HT-29 (cell line): ENCODE measurements at regions not wholly inside any gene's neighbourhood (a gene's known extent, or its start where the extent isn't known, plus 50 kb on each side); places are given as distances from the start of the nearest gene placed in this dataset.
"Not testable (repeated sequence)": the region's sequence is repeated elsewhere in the genome, so short reads cannot be mapped to it uniquely, and the experiment has no call there.

Experiments used
- DNase-seq: peaks from one replicate; pipeline ENCODE4 v3.0.0-alpha.2; 2015; ENCODE audit warnings: low spot score

DNA sequence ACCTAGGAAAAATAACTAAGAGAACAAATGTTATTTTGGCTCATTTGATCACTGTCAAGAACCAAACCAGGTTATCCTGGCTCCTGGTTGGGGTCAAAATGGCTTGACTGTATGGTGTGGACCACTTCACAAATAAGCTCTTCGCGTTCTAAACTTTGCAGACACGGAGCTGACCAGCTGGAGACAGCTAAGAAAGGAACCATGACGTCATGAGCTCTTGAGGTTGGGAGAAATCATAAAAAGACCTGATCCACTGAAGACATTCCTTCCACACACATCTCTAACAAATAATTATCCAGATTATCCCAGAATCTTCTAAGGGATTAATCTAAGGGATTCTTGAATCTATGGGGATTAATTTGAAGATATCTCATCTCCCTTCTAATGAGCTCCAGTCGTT, 321.5 kb upstream of the IGF1R start:
- DNase-seq: no peak

DNA sequence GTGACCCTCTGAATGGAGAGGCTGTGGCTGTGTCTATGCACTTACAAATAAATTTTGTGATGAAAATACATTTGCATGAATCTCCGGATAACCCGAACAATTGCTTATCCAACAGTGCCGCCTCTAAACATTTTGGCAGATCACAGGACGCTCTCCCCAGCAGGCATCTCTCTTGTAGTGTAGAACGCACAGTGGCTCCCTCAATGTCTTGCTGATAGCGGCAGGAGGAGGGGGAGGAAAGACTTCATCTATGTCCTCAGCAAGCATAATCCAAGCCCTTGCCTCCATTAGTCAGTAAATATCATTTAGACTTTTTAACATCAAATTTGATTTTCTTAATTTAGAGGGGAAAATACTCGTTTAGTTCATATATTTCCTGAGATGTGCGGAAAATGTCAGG, 318.1 kb upstream of the IGF1R start:
- DNase-seq: no peak

- DNase-seq: no peak
These were observed 317.5 kb upstream of the IGF1R start for GRCh38 chr15:98330692-98331435.

GRCh38 chr15:98331676-98332075, 316.7 kb upstream of the IGF1R start:
- no peak for DNase-seq

DNA sequence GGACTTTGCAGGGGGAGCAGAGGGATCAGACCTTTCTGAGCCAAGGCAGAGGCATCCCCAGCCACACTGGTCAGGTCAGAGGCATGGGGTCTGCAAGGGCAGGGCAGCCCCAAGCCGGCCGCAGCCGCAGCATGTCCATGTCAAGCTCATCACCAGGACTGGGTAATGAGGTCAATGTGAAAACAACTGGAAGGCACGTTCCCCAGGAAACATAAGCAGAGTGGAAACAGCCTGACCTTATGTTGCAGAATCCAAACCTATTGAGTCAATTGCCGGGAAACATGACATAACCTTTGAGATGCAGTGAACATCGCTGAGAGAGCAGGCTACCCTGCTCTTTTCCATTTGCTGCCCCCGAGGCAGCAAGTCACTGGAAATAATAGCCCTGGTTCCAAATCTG, 315.1 kb upstream of the IGF1R start:
- DNase-seq: no peak

GRCh38 chr15:98342911-98343310, 305.4 kb upstream of the IGF1R start:
- no peak for DNase-seq

- no peak for DNase-seq
These were observed 303.7 kb upstream of the IGF1R start for GRCh38 chr15:98344591-98344990.

- DNase-seq: no peak
These were observed 301.3 kb upstream of the IGF1R start for GRCh38 chr15:98347001-98347400.

DNA sequence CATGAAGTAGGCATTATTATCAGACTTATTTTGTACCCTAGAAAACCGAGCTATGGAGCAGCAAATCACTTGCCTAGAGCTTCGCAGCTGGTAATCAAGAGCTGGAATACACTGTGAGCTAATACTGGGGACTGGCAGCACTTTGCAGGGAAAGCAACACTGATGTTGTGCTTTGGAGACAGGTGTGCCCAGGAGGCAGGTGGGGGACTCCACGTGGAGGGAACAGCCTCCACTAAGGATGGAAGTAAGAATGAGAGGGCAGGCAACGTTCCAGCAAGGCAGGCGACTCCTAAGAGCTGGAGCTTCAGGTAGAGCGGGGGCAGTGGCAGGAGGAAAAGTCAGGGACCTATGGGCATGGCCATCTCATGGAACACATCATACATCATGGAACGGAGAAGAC, 300.5 kb upstream of the IGF1R start:
- DNase-seq: no peak

DNA sequence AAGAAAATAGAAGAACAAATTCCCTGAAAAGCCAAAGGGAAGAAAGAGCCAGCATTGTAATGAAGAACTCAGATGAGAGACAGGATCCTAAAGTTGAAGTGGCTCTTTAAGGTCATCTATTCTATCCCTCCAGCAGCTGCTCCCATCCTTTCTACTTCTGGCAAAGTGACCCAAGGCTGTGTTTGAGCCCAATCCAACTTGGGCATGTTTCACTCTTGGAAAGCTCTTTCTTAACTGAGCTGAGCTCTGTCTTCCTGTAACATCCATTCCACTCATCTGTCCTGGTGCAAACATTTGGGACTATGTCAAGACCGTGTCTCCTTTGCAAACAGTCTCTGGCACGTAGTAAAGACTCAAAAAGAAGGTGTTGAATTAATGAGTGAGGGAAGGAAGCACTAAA, 298.1 kb upstream of the IGF1R start:
- no peak for DNase-seq

GRCh38 chr15:98358274-98358673, 290.1 kb upstream of the IGF1R start:
- DNase-seq: not testable (repeated sequence)

DNA sequence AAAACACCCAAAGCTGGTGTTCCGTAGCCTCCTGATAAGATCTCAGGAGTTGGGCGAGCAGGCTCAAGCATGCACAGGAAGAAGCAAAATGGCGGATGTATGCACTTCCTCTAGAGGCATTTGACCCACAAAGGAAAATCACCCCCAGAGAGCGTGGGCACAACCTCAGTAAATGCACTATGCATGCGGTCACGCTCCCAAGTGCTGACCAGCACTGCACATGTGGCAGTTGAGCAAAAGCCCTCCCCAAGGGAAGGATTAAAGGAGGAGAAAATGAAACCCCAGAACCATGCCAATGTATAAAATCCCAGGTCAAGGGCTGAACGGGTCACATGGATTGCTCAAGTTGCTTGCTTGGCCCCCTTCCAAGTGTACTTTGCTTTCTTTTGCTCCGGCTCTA, 289.4 kb upstream of the IGF1R start:
- no peak for DNase-seq

DNA sequence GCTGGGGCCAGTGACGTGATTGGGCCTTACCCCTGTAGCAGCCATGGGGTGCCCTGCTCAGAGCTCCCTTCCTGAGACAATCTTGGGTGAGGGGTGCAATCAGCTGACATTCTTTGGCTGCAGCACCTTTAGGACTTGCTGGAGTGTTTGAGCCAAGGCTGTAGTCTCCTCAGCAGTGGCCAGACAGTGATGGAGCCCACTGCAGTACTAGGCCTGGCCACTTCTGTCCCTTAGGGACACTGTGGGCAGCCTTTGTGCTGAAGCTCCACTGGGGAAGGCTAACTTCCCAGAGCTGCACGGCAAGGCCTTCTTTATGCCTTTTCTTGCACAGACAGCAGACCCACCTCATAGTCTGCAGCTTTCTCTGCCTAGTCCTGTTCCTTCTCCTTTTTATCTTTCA, 284.9 kb upstream of the IGF1R start:
- no peak for DNase-seq

GRCh38 chr15:98363955-98364354, 284.4 kb upstream of the IGF1R start:
- DNase-seq: no peak

GRCh38 chr15:98369081-98369716, 279.1 kb upstream of the IGF1R start:
- DNase-seq: no peak

GRCh38 chr15:98375513-98376340, 272.6 kb upstream of the IGF1R start:
- DNase-seq: no peak

GRCh38 chr15:98380721-98381120, 267.6 kb upstream of the IGF1R start:
- no peak for DNase-seq

- DNase-seq: no peak
These were observed 266.9 kb upstream of the IGF1R start for GRCh38 chr15:98381446-98381845.

DNA sequence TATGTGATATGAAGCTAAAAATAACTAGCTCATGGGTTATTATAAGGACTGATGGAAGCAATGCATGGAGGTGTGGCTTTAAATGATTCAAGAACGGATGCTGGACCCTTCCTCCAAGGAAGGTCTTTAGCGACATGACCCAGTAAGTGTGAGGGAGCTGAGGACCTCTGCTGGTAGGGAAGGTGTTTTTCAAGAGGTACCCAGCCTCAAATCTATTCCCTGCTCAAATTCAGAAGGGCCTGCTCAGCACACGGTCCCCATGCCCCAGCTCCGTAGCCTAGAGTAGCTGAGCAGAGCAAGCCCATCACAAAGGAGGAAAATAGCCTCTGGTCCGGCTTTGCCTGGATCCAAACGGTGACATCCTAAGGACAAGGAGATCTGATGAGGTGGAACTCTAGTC, 266.2 kb upstream of the IGF1R start:
- DNase-seq: no peak

DNA sequence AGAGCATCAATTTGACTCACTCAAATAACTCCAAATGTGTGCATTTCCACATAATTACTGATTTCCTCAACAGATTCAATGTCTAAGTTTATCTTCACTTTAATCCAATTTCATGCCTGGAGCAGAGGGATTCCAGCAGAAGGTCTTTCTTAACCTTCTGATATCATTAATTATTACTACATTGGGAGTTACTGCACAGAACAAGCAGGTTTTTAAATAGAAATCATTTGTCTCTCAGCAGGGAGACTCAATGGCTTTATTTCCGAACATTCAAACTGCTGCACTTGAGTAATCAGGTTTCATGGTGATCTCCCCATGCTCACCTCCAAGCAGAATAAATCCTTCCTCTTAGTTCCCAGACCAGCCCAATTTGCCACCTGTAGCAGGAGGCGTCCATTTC, 264.8 kb upstream of the IGF1R start:
- DNase-seq: no peak

DNA sequence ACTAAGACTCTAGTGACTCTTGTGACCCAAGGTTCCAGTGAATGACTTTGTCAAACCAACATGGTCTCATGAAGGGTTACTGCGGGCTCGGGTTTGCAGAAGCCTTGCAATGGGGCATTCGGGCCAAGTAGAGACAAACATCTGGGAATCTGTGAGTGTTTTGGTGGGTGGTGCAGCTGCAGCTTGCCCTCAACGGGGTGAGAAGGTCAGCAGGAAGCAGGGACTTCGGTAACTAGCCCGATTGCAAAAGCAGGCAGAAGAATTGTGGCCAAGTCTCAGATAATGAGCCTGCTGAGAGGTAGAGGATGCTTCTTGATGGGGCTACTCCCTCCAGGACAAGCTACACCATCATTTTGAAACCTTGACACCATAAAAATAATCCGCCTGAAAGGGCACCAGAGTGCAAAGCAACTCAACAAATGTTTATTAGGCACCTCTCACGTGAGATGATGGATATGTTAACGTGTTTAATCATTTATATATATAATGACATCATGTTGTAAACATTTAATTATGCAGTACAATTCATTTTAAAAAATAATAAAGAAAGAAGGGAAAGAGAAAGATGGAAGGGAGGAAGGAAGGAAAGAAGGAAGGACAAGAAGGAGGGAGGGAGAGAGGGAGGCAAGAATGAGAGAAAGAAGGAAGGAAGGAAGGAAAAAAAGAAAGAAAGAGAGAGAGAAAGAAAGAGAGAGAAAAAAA, 263.9 kb upstream of the IGF1R start:
- DNase-seq: no peak

- no peak for DNase-seq
These were observed 262.5 kb upstream of the IGF1R start for GRCh38 chr15:98385752-98386381.
